ENCODE measurements at regions not wholly inside any gene's neighbourhood (a gene's known extent, or its start where the extent isn't known, plus 50 kb on each side); places are given as distances from the start of the nearest gene placed in this dataset.

DNA sequence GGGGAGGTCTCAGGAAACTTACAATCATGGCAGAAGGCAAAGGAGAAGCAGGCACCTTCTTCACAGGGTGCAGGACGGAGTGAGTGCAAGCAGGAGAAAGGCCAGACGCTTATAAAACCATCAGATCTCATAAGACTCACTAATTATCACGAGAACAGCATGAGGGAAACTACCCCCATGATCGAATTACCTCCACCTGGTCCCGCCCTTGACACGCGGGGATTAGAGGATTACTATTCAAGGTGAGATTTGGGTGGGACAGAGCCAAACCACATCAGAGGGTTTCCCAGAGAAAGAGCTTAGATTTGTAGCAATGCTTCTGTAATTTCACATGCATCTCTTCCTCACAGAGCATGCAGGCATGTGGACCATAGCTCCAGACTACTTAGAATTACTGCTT lies 615.7 kb upstream of the UBE2E2 start:
- DNase-seq (ENCODE audit: low read depth), result no peak

GRCh38 chr3:22593638-22594037 lies 609.5 kb upstream of the UBE2E2 start:
- DNase-seq (ENCODE audit: low read depth), result no peak

- no peak for DNase-seq (ENCODE audit: low read depth)
Measured at GRCh38 chr3:22594990-22595389, 608.1 kb upstream of the UBE2E2 start.

DNA sequence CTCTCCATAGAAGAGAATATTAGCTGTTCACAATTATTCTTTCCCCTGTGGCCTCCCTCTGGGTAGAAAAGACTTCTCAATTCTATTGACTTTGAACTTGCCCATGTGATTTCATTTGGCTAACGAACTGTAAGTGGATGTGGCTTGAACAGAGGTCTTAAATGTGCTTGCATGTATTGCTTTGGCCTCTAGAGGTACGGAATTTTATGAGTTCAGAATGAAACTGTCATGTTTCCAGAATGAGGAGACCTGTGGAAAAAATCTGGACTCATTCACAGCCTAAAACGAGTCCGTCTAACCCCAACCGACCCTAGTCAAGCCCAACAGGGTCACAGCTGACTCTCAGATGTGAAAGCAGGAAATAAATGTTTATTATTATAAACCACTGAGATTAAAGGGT lies 596.7 kb upstream of the UBE2E2 start:
- no peak for DNase-seq (ENCODE audit: low read depth)

DNA sequence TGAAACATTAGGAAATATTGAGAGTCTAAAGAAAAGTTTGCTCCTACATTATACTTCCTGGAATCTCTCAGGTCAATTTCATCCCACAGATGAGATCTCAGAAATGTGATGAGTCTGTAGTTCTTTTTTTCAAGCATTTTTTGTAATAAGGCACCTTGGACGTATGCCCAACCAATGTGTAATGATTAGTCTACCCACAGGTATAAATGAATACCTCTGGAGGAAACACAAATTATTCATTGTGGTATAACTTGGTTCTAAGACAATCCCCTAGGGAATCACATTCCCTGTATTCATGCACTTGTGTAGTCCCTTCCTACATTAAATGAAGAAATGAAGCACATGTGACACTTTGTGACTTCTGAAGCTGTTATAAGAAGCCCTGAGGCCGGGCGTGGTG lies 596.2 kb upstream of the UBE2E2 start:
- DNase-seq (ENCODE audit: low read depth), result no peak

- no peak for DNase-seq (ENCODE audit: low read depth)
Measured at GRCh38 chr3:22608093-22608492, 595.0 kb upstream of the UBE2E2 start.

GRCh38 chr3:22608721-22609120 lies 594.4 kb upstream of the UBE2E2 start:
- no peak for DNase-seq (ENCODE audit: low read depth)

- no peak for DNase-seq (ENCODE audit: low read depth)
Measured at GRCh38 chr3:22609139-22609538, 594.0 kb upstream of the UBE2E2 start.

DNA sequence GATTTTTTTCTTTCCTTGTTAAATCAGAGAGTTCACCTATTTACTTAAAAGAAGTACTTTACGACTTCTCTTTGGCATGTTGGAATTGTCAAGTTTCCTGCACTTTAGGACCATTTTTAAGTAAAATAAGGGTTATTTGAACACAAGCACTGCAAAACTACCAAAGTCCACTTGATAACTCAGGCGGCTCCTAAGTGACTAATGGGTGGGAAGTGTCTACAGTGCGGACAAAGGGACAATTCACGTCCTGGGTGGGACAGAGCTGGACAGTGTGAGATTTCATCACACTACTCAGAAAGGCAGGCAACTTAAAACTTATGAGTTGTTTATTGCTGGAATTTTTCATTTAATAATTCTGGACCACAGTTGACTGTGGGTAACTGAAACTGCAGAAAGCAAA lies 590.2 kb upstream of the UBE2E2 start:
- DNase-seq (ENCODE audit: low read depth), result no peak

DNA sequence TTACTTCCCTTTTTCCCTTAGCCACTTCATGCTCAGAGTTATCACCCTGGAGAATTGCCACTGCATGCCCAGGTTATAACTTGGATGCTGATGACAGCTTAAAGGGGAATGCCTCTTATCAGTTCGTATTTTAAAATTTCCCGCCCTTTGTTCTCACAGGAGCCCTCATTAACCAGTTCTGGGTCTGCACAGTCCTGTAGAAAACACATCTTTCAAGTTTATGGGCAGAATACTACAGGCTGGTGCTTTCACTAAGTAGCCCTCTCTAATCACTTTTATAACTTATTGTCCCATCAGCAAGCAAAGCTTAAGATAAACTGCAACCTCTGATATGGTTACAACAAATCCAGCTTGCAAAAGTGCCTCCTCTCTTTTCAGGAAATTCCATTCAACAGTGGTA lies 587.3 kb upstream of the UBE2E2 start:
- no peak for DNase-seq (ENCODE audit: low read depth)

GRCh38 chr3:22617372-22617771 lies 585.8 kb upstream of the UBE2E2 start:
- DNase-seq (ENCODE audit: low read depth), result no peak

- no peak for DNase-seq (ENCODE audit: low read depth)
Measured at GRCh38 chr3:22620498-22620897, 582.6 kb upstream of the UBE2E2 start.

DNA sequence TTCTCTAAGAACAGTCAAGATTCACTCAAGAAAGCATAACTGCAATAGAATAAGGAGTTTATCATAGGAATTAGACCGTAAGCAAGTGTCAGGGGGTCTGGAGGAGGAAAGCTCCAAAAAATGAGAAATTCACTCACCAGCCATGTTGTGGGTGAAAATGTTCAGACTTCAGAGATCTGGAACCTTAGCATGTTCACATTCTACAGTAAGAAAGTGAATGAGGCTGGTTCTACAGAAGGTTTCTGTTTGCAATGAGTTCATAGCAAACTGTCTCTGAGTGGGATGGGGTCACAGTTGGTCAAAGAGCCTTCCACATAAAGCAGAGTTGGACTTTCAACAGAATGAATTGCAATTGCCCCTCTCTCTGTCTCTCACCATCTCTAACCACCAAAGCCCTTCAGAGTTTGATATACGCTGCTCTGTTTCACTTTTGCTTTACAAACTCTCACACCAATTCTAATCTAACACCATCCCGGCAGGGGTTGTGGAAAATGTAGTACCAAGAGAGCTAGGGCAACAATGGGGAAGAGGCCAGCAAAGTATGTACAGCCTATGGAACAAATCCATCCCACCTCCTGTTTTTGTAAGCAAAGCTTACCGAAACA lies 581.8 kb upstream of the UBE2E2 start:
- DNase-seq (ENCODE audit: low read depth), result no peak

DNA sequence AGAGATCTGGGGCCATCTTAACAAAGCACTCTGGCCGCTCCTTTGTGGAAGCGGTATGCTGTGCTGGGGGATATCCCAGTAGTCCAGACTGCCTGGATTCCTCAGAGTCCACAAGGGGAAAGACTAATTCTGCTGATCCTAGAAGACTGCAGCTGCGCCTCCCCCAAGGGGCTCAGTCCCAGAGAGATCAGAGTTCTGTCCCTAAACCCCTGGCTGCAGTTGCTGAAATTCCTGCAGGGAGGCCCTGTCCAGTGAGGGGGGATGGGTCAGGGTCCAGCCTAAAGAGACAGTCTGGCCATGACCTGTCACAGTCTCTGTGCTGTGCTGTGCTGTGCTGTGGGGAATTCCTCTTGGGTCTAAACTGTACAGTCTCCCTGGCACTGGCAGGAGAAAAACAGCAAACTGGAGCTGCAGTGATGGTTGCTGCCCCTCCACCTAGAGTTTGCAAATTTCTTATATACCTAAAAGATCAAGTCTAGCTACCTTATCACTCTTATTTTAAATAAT lies 575.1 kb upstream of the UBE2E2 start:
- no peak for DNase-seq (ENCODE audit: low read depth)

DNA sequence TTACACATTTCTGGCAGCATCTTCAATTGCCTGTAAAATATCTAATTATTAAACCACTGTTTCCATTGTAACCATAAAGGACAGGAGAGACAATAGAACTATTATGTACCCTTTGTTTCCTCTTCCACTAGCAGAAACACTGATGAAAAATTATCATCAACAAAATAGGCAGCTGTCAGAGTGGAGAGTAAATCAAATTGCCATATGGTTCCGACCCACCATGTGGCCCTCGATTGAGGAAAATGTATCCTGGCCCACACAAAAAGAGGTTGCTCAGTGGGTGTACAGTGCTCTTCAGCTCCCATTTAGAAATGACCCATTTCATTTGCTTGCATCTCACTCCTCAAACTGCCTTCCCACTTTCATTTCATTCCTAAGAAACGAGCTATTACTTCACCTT lies 570.6 kb upstream of the UBE2E2 start:
- DNase-seq (ENCODE audit: low read depth), result no peak

GRCh38 chr3:22634433-22634832 lies 568.7 kb upstream of the UBE2E2 start:
- no peak for DNase-seq (ENCODE audit: low read depth)

DNA sequence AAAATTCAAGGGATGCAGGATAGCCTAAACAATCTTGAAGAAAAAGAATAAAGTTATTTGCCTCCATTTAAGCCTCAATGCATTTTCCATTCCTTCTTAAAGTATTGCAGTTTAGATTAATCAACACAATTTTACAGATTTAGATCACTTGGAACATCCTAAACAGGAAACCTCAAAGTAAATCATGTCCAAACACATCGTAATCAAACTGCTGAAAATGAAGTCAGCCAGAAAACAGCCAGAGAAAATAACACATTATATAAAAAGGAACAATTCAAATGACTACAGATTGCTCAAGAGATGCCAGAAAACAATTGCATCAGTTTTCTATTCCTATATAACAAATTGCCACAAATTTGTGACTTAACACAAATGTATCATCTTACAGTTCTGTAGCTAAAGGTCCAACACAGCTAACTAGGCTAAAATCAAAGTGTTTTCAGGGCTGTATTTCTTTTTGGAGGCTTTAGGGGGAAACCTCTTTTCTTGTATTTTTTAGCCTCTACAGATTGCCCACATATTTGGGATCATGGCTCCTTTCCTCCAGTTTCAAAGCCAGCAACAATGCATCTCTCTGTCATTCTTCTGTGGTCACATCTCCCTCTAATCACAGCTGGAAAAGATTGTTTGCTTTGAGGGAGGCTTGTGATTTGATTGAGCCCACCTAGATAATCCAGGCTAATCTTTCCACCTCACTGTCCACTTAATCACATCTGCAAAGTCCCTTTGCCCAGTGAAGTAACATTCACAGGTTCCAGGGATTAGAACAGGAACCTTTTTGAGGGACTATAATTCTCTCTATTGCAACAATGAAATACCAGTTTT lies 543.3 kb upstream of the UBE2E2 start:
- DNase-seq (ENCODE audit: low read depth), result no peak

GRCh38 chr3:22660606-22661005 lies 542.5 kb upstream of the UBE2E2 start:
- DNase-seq (ENCODE audit: low read depth), result no peak

- no peak for DNase-seq (ENCODE audit: low read depth)
Measured at GRCh38 chr3:22661121-22661700, 541.9 kb upstream of the UBE2E2 start.

DNA sequence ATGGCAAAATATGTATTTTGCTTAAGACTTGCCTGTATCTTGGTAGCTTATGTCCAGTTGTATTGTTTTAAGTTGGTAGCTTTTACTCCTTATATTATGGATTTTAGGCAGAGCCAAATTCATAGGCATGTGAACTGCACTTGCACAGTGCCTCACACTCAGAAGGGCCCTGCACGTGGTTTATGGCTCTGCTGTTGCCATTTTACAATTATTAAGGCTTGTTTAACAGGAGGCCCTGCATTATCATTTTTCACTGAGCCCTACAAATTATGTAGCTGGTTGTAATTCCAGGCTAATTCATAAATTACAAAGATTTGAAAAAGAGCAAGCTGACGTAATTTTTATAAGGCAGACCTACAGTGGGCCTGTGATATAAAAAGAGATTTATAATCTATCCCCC lies 537.6 kb upstream of the UBE2E2 start:
- no peak for DNase-seq (ENCODE audit: low read depth)

GRCh38 chr3:22666736-22667135 lies 536.4 kb upstream of the UBE2E2 start:
- DNase-seq (ENCODE audit: low read depth), result no peak

GRCh38 chr3:22671848-22672247 lies 531.3 kb upstream of the UBE2E2 start:
- no peak for DNase-seq (ENCODE audit: low read depth)

DNA sequence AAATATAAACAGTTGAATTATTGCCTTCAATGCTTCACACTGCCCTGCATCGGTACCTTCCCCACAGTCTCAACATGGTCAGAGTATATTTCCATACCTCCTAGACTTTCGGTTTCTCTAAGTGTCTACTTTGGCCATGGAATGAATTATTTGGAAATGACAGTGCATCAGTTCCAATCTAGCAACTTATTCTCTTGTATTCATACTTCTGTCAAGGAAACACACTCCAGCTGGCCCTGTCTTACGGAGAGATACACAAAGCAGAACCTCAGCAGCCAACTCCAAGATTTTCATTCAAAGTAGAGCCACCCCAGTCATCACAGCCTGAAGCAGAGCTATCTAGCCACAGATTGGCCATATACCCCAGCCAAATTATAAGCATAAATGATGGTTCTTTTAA lies 518.4 kb upstream of the UBE2E2 start:
- DNase-seq (ENCODE audit: low read depth), result no peak

Data from T follicular helper cell (primary cell).